Fibroblast of skin of right biceps (primary cell): ENCODE measurements at regions not wholly inside any gene's neighbourhood (a gene's known extent, or its start where the extent isn't known, plus 50 kb on each side); places are given as distances from the start of the nearest gene placed in this dataset.
"Not testable (repeated sequence)": the region's sequence is repeated elsewhere in the genome, so short reads cannot be mapped to it uniquely, and the experiment has no call there.

Source experiments
- DNase-seq: peaks from one replicate; pipeline ENCODE4 v3.0.0-alpha.2; 2013

GRCh38 chr7:13631207-13632049 lies 358.0 kb downstream of the ETV1 start:
- peak; percentile 26 for DNase-seq

DNA sequence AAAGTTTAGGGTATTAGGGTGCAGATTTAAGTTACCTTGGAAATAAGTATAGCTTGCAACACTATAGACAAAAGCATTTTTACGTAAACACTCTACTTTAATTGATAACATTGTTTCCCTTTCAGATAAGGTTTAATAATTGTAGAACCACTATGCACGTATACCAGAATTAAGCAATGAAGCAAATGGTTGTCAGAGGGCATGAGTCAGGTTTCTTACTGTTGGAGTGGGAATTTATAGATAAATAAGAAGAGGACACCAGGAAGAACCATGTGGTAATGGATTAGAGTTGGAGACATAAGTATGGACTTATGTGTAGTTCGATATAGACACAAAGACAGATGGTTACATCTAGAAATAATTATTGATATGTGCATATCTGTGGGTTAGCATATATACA lies 355.6 kb downstream of the ETV1 start:
- no peak for DNase-seq

DNA sequence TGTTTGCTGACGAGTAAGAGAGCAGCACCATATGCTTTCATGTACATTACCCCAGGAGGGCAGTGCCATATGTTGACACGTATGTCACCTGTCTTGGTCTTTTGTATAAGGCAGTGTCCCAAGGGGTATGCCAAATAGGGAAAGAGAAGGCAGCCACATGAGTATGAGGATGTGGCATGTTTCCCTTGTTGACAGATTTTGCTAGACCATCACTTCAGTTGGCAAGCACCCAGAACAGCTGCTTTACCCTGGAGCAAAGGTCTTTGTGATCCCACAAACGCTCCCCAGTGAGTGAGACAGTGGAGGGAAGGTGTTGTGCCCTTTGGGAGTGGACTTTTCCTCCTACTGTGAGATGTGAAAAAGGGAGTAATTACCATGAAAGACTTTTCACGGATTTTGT lies 350.1 kb downstream of the ETV1 start:
- no peak for DNase-seq

GRCh38 chr7:13641714-13642113 lies 347.8 kb downstream of the ETV1 start:
- DNase-seq = peak; percentile 5

DNA sequence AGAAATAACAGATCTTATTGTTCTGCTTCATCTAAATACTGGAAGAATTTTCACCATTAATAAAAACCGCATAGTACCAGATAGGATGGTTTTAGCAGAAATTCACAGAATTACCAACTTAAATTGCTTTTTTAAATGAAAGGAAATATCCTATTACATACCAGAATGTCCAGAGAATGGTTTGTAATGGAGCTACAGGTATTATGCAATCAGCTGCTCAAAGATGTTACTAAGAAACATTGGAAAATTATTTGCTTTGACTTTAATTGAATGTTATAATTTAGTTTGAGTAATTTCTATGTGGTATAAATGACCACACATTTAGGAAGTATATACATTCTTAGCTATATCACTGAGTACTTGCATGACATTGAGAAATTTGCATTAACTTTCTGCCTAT lies 338.3 kb downstream of the ETV1 start:
- no peak for DNase-seq

GRCh38 chr7:13656330-13656729 lies 333.1 kb downstream of the ETV1 start:
- DNase-seq = no peak

DNA sequence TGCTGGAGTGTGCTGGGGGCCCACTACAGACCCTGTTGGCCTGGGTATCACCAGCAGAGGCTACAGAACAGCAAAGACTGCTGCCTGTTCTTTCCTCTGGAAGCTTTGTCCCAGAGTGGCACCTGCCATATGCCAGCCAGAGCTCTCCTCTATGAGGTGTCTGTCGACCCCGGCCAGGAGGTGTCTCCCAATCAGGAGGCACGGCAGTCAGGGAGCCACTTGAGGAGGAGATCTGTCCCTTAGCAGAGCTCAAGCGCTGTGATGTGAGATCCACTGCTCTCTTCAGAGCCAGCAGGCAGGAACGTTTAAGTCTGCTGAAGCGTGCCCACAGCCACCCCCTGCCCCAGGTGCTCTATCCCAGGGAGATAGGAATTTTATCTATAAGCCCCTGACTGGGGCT lies 316.2 kb downstream of the ETV1 start:
- DNase-seq = no peak

DNA sequence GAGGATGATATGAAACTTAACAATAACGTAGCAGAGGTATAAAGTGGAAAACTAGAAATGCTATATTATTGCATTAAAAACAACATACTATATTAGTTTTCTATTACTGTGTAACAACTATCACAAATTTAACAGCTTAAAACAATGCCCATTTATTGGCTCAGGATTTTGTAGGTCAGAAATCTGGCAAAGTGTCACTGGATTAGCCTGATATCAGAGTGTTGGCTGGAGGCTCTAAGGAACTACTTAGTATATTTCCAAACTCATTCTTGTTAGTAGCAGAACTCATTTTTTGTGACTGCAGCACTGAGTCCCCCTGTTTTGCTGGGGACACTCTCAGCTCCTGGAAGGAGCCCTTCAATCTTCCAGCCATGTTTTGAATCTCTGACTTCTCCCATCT lies 306.8 kb downstream of the ETV1 start:
- DNase-seq = no peak

GRCh38 chr7:13687500-13687899 lies 302.0 kb downstream of the ETV1 start:
- no peak for DNase-seq

- no peak for DNase-seq
Observed at GRCh38 chr7:13692548-13692947, 296.9 kb downstream of the ETV1 start.

DNA sequence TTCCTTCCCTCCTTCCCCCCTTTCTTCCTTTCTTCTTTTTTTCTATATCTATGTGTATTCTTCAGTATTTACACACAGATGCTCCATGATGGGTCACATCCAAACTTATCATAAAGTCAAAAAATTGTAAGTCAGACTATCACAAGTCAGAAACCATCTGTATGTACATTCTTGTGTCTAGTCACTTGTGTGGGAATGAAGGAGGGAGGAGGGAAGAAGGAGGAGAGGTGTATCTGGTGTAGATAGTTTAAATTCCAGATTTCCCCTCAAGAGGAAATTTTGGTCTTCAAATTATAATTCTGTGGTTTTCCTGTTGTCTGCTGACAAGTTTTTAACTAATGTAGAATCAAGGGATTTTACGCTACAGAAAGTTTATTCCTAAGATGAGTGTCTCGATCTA lies 287.2 kb downstream of the ETV1 start:
- peak; percentile 38 for DNase-seq

- DNase-seq = no peak
Observed at GRCh38 chr7:13708670-13709069, 280.8 kb downstream of the ETV1 start.

DNA sequence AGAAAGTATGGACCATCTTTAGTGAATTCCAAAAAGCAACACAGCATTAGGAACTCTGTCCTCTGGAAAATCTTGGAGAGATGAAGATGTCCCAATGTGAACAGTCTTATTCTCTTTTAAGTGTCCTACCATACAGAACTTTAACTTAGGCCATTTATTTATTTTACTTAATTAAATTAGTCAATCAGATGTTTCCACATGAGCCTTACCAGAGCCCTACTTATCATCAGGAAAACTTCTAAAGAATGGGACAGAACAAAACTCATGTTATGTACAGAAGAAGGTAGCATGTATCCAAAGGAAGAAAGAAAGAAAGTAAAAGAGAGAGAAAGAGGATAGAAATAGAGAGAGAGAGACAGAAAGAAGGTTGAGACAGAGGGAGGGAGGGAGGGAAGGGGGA lies 276.4 kb downstream of the ETV1 start:
- no peak for DNase-seq

DNA sequence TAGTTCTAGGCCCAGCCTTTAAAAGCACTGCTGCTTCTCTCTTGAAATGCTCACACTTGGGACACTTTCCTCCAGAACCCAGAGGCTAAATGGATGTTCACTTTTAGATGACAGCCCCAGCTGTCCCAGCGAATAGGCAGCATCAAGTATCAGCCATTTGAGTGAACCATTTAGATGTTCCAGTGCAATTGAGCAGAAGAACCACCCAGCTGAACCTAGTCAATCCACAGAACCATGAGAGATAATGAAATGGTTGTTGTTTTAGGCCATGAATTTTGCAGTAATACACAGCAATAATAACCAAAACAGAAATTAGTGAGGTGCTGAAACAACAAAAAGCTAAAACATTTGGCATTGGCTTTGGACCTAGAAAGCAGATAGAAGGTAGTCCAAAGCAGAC lies 273.9 kb downstream of the ETV1 start:
- DNase-seq = no peak

DNA sequence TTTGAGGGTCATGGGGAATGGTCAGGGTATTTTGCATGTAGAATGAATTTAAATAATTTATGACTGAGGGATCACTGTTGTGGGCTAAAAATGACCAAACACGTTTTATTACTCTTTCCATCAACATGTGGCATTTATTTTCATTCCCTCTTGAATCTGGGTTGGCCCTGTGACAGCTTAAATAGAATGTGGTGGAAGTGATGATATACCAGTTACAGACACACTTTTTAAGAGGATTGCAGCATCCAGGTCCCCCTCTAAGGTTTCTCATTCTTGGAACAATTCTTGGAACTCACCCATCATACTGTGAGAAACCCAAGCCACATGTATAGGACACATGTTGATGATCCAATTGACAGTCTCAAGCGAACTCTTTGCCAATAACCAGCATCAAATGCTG lies 272.4 kb downstream of the ETV1 start:
- peak; percentile 35 for DNase-seq

GRCh38 chr7:13724191-13724976 lies 265.1 kb downstream of the ETV1 start:
- no peak for DNase-seq

- DNase-seq = no peak
Observed at GRCh38 chr7:13724977-13725566, 264.4 kb downstream of the ETV1 start.

DNA sequence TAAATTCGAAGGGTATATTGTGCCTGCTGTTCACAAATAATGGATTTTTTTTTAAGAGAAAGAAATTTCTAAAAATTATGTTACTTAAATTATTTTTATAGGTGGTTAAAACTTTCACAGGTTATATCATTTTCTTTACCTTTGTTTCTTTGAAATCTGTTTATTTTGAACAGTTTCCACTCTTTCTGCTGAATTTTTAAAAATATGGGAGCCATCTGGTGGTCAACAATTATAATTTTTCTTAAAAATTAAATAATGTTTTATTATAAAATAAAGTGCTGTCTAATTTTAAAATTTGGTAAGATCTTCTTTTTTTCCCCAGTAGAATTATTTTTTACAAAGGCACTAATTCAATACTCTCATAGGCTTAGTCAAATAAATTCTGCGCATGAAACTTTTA lies 263.9 kb downstream of the ETV1 start:
- DNase-seq = no peak

DNA sequence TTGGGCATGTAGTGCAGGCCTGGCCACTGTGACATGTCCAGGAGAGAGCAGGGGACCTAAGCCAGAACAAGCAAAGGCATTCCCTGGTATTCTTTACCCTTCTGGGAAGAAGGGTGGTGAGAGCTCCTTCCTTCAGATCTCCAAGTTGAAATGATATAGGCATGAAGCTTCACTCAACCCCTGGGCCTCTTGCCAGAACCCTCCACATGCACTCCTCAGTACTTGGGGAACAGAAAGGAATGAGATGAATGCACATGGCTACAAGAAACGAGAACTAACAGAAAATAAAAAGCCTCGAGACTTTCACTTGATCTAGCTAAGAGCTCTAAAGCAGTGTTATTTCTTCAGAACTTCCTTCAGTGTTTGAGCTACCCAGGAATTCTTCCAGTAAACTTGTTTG lies 262.2 kb downstream of the ETV1 start:
- DNase-seq = peak; percentile 26

GRCh38 chr7:13727751-13728150 lies 261.7 kb downstream of the ETV1 start:
- DNase-seq = no peak

DNA sequence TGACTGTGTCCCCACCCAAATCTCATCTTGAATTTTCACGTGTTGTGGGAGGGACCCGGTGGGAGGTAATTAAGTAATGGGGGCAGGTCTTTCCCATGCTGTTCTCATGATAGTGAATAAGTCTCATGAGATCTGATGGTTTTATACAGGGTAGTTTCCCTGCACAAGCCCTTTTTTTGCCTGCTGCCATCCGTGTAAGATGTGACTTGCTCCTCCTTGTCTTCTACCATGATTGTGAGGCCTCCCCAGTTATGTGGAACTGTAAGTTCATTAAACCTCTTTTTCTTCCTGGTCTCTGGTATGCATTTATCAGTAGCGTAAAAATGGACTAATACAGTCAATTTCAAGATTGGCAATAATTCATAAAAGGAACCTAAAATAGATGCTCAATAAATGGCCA lies 261.0 kb downstream of the ETV1 start:
- not testable (repeated sequence) for DNase-seq

DNA sequence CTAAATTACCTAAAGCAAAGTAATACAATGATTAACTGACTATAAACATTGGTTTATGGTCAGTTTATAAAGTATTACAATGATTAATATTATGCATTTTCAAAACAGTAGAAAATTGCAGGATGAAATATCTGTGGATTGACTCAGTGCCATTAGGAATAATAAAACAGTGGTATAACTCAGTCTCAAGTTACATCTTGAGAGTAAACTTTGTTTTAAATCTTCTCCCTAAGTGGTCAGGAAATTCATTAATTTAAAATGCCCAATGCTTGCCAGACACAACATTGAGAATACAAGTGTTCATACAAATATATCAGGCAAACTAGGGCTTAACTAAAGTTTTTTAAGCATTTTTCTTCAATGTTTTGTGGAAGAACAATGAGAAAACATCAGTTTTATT lies 257.8 kb downstream of the ETV1 start:
- peak; percentile 8 for DNase-seq

DNA sequence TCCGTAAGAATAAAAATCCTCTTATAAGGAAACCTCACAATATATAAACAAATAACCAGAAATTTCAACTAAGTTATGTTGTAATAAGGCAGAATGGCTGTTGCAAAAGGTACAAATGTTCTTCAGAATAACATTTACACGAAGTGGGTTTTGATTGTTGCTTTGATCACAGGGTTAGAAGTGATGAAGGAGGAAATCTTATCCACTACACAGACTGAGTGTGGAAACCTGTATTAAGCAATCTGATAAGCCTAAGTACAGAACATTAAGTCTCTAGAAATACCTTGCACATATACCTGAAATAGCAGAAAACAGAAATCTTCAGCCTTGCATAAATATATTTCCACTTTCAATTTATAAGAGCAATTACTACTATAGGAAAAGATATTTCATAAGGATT lies 251.9 kb downstream of the ETV1 start:
- no peak for DNase-seq

DNA sequence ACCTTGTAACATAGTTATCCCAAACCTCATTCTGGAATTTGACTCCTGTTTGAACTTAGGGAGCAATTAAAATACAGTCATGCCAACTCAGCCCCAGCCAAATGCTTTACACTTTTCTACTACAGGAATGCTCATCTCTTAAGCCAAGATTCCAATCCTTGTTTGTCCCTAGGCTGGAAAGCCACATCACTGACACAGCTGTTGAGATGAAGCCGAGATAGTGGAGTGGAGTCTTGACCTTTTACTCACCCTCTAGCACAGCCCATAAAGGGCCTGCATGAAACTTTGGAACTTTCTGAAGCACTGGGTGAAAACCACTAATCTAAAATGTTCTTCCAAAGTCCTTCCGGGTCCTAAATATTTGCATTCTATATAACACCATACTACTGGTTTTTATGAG lies 247.3 kb downstream of the ETV1 start:
- peak; percentile 78 for DNase-seq
